ENCODE measurements at regions not wholly inside any gene's neighbourhood (a gene's known extent, or its start where the extent isn't known, plus 50 kb on each side); places are given as distances from the start of the nearest gene placed in this dataset.

DNA sequence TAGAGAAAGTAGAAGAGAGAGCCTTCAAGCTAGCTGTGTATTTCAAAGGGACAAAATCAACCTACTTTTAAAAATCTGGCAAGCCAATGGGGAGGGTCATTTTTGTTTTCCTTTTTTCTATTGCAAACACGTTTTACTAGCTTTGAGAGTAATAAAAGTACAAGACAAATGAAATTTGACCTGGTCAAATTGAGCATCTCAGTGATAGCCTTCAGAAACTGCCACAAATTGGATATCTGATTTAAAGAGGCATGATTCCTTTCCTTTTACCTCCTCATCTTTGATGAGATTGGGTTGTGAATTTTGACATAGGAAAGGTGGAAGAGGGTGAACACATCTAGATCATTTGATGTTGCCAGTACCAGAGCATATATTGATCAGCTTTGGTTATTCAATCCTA is 53.6 kb upstream of the RBMS3 start:
- H2AFZ ChIP-seq (ENCODE audit: low read depth) = no peak overlapping the region
- TF ChIP-seq, protein P1, sequence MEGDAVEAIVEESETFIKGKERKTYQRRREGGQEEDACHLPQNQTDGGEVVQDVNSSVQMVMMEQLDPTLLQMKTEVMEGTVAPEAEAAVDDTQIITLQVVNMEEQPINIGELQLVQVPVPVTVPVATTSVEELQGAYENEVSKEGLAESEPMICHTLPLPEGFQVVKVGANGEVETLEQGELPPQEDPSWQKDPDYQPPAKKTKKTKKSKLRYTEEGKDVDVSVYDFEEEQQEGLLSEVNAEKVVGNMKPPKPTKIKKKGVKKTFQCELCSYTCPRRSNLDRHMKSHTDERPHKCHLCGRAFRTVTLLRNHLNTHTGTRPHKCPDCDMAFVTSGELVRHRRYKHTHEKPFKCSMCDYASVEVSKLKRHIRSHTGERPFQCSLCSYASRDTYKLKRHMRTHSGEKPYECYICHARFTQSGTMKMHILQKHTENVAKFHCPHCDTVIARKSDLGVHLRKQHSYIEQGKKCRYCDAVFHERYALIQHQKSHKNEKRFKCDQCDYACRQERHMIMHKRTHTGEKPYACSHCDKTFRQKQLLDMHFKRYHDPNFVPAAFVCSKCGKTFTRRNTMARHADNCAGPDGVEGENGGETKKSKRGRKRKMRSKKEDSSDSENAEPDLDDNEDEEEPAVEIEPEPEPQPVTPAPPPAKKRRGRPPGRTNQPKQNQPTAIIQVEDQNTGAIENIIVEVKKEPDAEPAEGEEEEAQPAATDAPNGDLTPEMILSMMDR (conservative IDR thresholded peaks at IDR 0.05; ENCODE audit: low read depth, low read length) = no peak
- H3K36me3 ChIP-seq (ENCODE audit: insufficient read depth) = no peaks in the 10 kb centered on the region
- no peaks in the 10 kb centered on the region for H3K4me1 ChIP-seq (ENCODE audit: low read depth, poor library complexity, severe bottlenecking)
- no peak overlapping the region for H3K9ac ChIP-seq
- H3K27me3 ChIP-seq (ENCODE audit: insufficient read depth, low read depth) = no peaks in the 10 kb centered on the region
- H3K4me2 ChIP-seq = no peak overlapping the region
- H3K4me3 ChIP-seq (IDR thresholded peaks at IDR 0.05; ENCODE audit: insufficient read depth, low read depth, low read length) = no peak overlapping the region
- no peaks in the 10 kb centered on the region for H3K79me2 ChIP-seq (ENCODE audit: insufficient read depth, low read depth)
- no peak overlapping the region for H3K27ac ChIP-seq
- no peaks in the 10 kb centered on the region for H4K20me1 ChIP-seq (ENCODE audit: insufficient read depth)
